Mesenchymal stem cell (in vitro differentiated cells and primary cell): ENCODE measurements at regions not wholly inside any gene's neighbourhood (a gene's known extent, or its start where the extent isn't known, plus 50 kb on each side); places are given as distances from the start of the nearest gene placed in this dataset.

Experiments used
- DNase-seq: peaks from one replicate; pipeline ENCODE4 v3.0.0-alpha.2; 2013
- H2AFZ ChIP-seq: one replicate; pipeline ENCODE4 v1.6.1; 2013; ENCODE audit warnings: low read depth, mild to moderate bottlenecking, control low read depth, inconsistent platforms, low read length, moderate library complexity
- H2AK5ac ChIP-seq: 2 replicates; pipeline ENCODE4 v1.6.1; 2013; ENCODE audit warnings: low read length, moderate library complexity, mild to moderate bottlenecking, inconsistent platforms; ENCODE audit not compliant: severe bottlenecking
- H2BK120ac ChIP-seq: one replicate; pipeline ENCODE4 v1.6.1; 2013; ENCODE audit warnings: low read depth, mild to moderate bottlenecking, inconsistent platforms, low read length, moderate library complexity
- H2BK12ac ChIP-seq, 2 experiments: one replicate each; pipeline ENCODE4 v1.6.1; 2013; ENCODE audit warnings: inconsistent platforms in 2 of 2, low read length in 2 of 2, mild to moderate bottlenecking in 2 of 2, moderate library complexity in 2 of 2, control low read depth in 1 of 2
- H2BK15ac ChIP-seq: one replicate; pipeline ENCODE4 v1.6.1; 2013; ENCODE audit warnings: mild to moderate bottlenecking, low read depth, inconsistent platforms; ENCODE audit not compliant: poor library complexity, severe bottlenecking
- H2BK5ac ChIP-seq: 2 replicates; pipeline ENCODE4 v1.6.1; 2013; ENCODE audit warnings: low read depth, mild to moderate bottlenecking, low read length, control low read depth, inconsistent platforms; ENCODE audit not compliant: poor library complexity, severe bottlenecking
- H3K14ac ChIP-seq, 2 experiments: one replicate each; pipeline ENCODE4 v1.6.1; 2013; ENCODE audit warnings: inconsistent platforms in 2 of 2, low read length in 2 of 2, control low read depth in 1 of 2, mild to moderate bottlenecking in 1 of 2, moderate library complexity in 1 of 2
- H3K18ac ChIP-seq, 2 experiments: one replicate each; pipeline ENCODE4 v1.6.1; 2013; ENCODE audit warnings: inconsistent platforms in 2 of 2, low read length in 2 of 2, control low read depth in 1 of 2, low read depth in 1 of 2, mild to moderate bottlenecking in 1 of 2
- H3K23ac ChIP-seq, 2 experiments: one replicate each; pipeline ENCODE4 v1.6.1; 2013; ENCODE audit warnings: inconsistent platforms in 2 of 2, low read length in 2 of 2, mild to moderate bottlenecking in 2 of 2, moderate library complexity in 2 of 2, control low read depth in 1 of 2
- H3K27ac ChIP-seq: 2 replicates; pipeline ENCODE4 v1.5.1; 2013; ENCODE audit warnings: mild to moderate bottlenecking, moderate library complexity, low read length, control low read depth, inconsistent platforms; ENCODE audit not compliant: poor library complexity, severe bottlenecking
- H3K27me3 ChIP-seq, 2 experiments: 2 replicates each; pipeline versions ENCODE4 v1.6.1 to v1.7.0; 2013; ENCODE audit warnings: low read length in 2 of 2, mild to moderate bottlenecking in 2 of 2, moderate library complexity in 2 of 2, control low read depth in 1 of 2, inconsistent platforms in 1 of 2; ENCODE audit not compliant: control insufficient read depth in 1 of 2, insufficient read depth in 1 of 2
- H3K36me3 ChIP-seq, 2 experiments: 2 replicates each; pipeline versions ENCODE4 v1.6.1 to v1.7.0; 2013; ENCODE audit warnings: low read length in 2 of 2, control low read depth in 1 of 2, inconsistent platforms in 1 of 2, low read depth in 1 of 2, mild to moderate bottlenecking in 1 of 2; ENCODE audit not compliant: insufficient read depth in 2 of 2, control insufficient read depth in 1 of 2
- H3K4ac ChIP-seq, 2 experiments: one replicate each; pipeline ENCODE4 v1.6.1; 2013; ENCODE audit warnings: inconsistent platforms in 2 of 2, low read length in 2 of 2, mild to moderate bottlenecking in 2 of 2, moderate library complexity in 2 of 2, control low read depth in 1 of 2, low read depth in 1 of 2
- H3K4me1 ChIP-seq: 2 replicates; pipeline ENCODE4 v1.6.1; 2013; ENCODE audit warnings: low read depth, low read length, control low read depth; ENCODE audit not compliant: control insufficient read depth, insufficient read depth
- H3K4me2 ChIP-seq: 2 replicates; pipeline ENCODE4 v1.6.1; 2013; ENCODE audit warnings: low read length, mild to moderate bottlenecking, inconsistent platforms; ENCODE audit not compliant: poor library complexity, severe bottlenecking
- H3K4me3 ChIP-seq, 2 experiments: 2 replicates each; pipeline versions ENCODE4 v1.5.1 to v1.7.0; 2013; ENCODE audit warnings: low read length in 2 of 2, mild to moderate bottlenecking in 2 of 2, control low read depth in 1 of 2, low read depth in 1 of 2; ENCODE audit not compliant: insufficient read depth in 1 of 2
- H3K79me1 ChIP-seq: replicated peaks from 2 replicates; pipeline ENCODE4 v1.6.1; 2013; ENCODE audit warnings: mild to moderate bottlenecking, control low read depth, low read length, inconsistent platforms; ENCODE audit not compliant: poor library complexity, severe bottlenecking
- H3K9ac ChIP-seq: 2 replicates; pipeline ENCODE4 v1.7.0; 2013; ENCODE audit warnings: mild to moderate bottlenecking, low read length, moderate library complexity
- H3K9me3 ChIP-seq: 2 replicates; pipeline ENCODE4 v1.7.0; 2013; ENCODE audit warnings: mild to moderate bottlenecking, low read length; ENCODE audit not compliant: control insufficient read depth
- H4K8ac ChIP-seq: one replicate; pipeline ENCODE4 v1.6.1; 2013; ENCODE audit warnings: inconsistent platforms, mild to moderate bottlenecking, low read length, moderate library complexity
- H4K91ac ChIP-seq: one replicate; pipeline ENCODE4 v1.6.1; 2013; ENCODE audit warnings: mild to moderate bottlenecking, low read length, inconsistent platforms
- WGBS: methylation state at CpG from one replicate; pipeline ENCODE4 v1.1.7; 2013; ENCODE audit warnings: mixed read lengths; 5-methylcytosine and 5-hydroxymethylcytosine counted together

GRCh38 chr4:132328761-132329160, 820.3 kb upstream of the PCDH10 start:
- H2BK15ac ChIP-seq, result no peak overlapping the region
- H4K8ac ChIP-seq, result no peak overlapping the region
- no peak overlapping the region for H3K4ac ChIP-seq
- H3K79me1 ChIP-seq, result no peaks in the 10 kb centered on the region
- H2AFZ ChIP-seq, result no peak overlapping the region
- no peaks in the 10 kb centered on the region for H3K27me3 ChIP-seq
- H3K23ac ChIP-seq, result no peak overlapping the region
- WGBS, result no CpG with 5 or more reads among the region's 1 CpG
- no peak overlapping the region for H3K18ac ChIP-seq
- no peak overlapping the region for H4K91ac ChIP-seq
- no peak overlapping the region for H2BK120ac ChIP-seq
- no peak overlapping the region for H2BK5ac ChIP-seq
- H3K27ac ChIP-seq, result no peak overlapping the region
- H3K9me3 ChIP-seq, result no peaks in the 10 kb centered on the region
- no peak overlapping the region for H3K14ac ChIP-seq
- no peak overlapping the region for H3K9ac ChIP-seq
- H2AK5ac ChIP-seq, result no peak overlapping the region
- H3K4me1 ChIP-seq, result no peaks in the 10 kb centered on the region
- H2BK12ac ChIP-seq, result no peak overlapping the region
- H3K4me3 ChIP-seq, result no peak overlapping the region
- no peaks in the 10 kb centered on the region for H3K36me3 ChIP-seq
- H3K4me2 ChIP-seq, result no peak overlapping the region
- no peak for DNase-seq

GRCh38 chr4:132330994-132331393, 818.1 kb upstream of the PCDH10 start:
- H3K9ac ChIP-seq, result no peak overlapping the region
- no peaks in the 10 kb centered on the region for H3K9me3 ChIP-seq
- H3K36me3 ChIP-seq, result no peaks in the 10 kb centered on the region
- H2BK12ac ChIP-seq, result no peak overlapping the region
- no peak overlapping the region for H2BK120ac ChIP-seq
- H3K27me3 ChIP-seq, result no peaks in the 10 kb centered on the region
- no peak overlapping the region for H3K23ac ChIP-seq
- no peak for DNase-seq
- H2BK15ac ChIP-seq, result no peak overlapping the region
- 89% methylated on average over 1 of the region's 2 CpGs for WGBS
- H3K4me2 ChIP-seq, result no peak overlapping the region
- no peak overlapping the region for H3K18ac ChIP-seq
- H2AFZ ChIP-seq, result no peak overlapping the region
- no peak overlapping the region for H2BK5ac ChIP-seq
- H3K4me3 ChIP-seq, result no peak overlapping the region
- H2AK5ac ChIP-seq, result no peak overlapping the region
- H3K79me1 ChIP-seq, result no peaks in the 10 kb centered on the region
- H3K4ac ChIP-seq, result no peak overlapping the region
- no peak overlapping the region for H4K91ac ChIP-seq
- H3K27ac ChIP-seq, result no peak overlapping the region
- H3K14ac ChIP-seq, result no peak overlapping the region
- no peaks in the 10 kb centered on the region for H3K4me1 ChIP-seq
- no peak overlapping the region for H4K8ac ChIP-seq

GRCh38 chr4:132332932-132333723, 816.0 kb upstream of the PCDH10 start:
- Histone ChIP-seq H3K4me1 (no peaks in the 10 kb centered on the region), H2BK120ac (no peak overlapping the region), H2BK15ac (no peak overlapping the region), H3K14ac (no peak overlapping the region), H2AK5ac (no peak overlapping the region), H3K79me1 (no peaks in the 10 kb centered on the region), H4K8ac (no peak overlapping the region), H3K9me3 (no peaks in the 10 kb centered on the region), H3K4ac (no peak overlapping the region), H3K27me3 (no peaks in the 10 kb centered on the region), H3K23ac (no peak overlapping the region), H3K27ac (no peak overlapping the region), H2AFZ (no peak overlapping the region), H2BK12ac (no peak overlapping the region), H3K18ac (no peak overlapping the region), H2BK5ac (no peak overlapping the region), H4K91ac (no peak overlapping the region), H3K9ac (no peak overlapping the region), H3K4me3 (no peak overlapping the region), H3K4me2 (no peak overlapping the region), H3K36me3 (no peaks in the 10 kb centered on the region)
- peak; percentile 73 for DNase-seq
- 96% methylated on average over 1 of the region's 1 CpG for WGBS

- Histone ChIP-seq H3K9ac (no peak overlapping the region), H3K27me3 (no peaks in the 10 kb centered on the region), H3K4ac (no peak overlapping the region), H3K4me1 (no peaks in the 10 kb centered on the region), H3K36me3 (no peaks in the 10 kb centered on the region), H4K91ac (no peak overlapping the region), H2AFZ (no peak overlapping the region), H2BK5ac (no peak overlapping the region), H3K9me3 (no peaks in the 10 kb centered on the region), H3K4me2 (no peak overlapping the region), H2BK120ac (no peak overlapping the region), H3K23ac (no peak overlapping the region), H2AK5ac (no peak overlapping the region), H2BK15ac (no peak overlapping the region), H3K14ac (no peak overlapping the region), H3K18ac (no peak overlapping the region), H3K4me3 (no peak overlapping the region), H2BK12ac (no peak overlapping the region), H3K27ac (no peak overlapping the region), H4K8ac (no peak overlapping the region), H3K79me1 (no peaks in the 10 kb centered on the region)
- 52% methylated on average over 1 of the region's 1 CpG for WGBS
- DNase-seq, result peak; percentile 75
Measured at GRCh38 chr4:132333724-132334047, 815.4 kb upstream of the PCDH10 start.
